SK-MEL-5 (cell line): ENCODE measurements at regions not wholly inside any gene's neighbourhood (a gene's known extent, or its start where the extent isn't known, plus 50 kb on each side); places are given as distances from the start of the nearest gene placed in this dataset.

ENCODE experiments used
- DNase-seq: peaks from one replicate; pipeline ENCODE4 v3.0.0-alpha.2; 2016; ENCODE audit warnings: low read depth, low spot score
- in situ Hi-C: cut with HindIII; loops from 2 replicates; pipeline ENCODE4 v1.10.0; 2016; ENCODE audit warnings: low sequenced_read_pairs, high pct_unique_total_duplicates, low pct_unique_long_range_greater_than_20kb

- in situ Hi-C loops: no loop called here
- DNase-seq: no peak
Observed at GRCh38 chr21:20611008-20611407, 387.2 kb upstream of the NCAM2 start.

GRCh38 chr21:20613654-20614053 lies 384.6 kb upstream of the NCAM2 start:
- DNase-seq: no peak
- in situ Hi-C loops: no loop called here

- in situ Hi-C loops: no loop called here
- DNase-seq: no peak
Observed at GRCh38 chr21:20617130-20617529, 381.1 kb upstream of the NCAM2 start.

GRCh38 chr21:20618878-20619277 lies 379.3 kb upstream of the NCAM2 start:
- in situ Hi-C loops: no loop called here
- DNase-seq: peak; percentile 13

- in situ Hi-C loops: no loop called here
- DNase-seq: no peak
Observed at GRCh38 chr21:20627594-20627993, 370.6 kb upstream of the NCAM2 start.

- in situ Hi-C loops: no loop called here
- no peak for DNase-seq
Observed at GRCh38 chr21:20631633-20632032, 366.6 kb upstream of the NCAM2 start.

GRCh38 chr21:20639026-20639425 lies 359.2 kb upstream of the NCAM2 start:
- in situ Hi-C loops: no loop called here
- DNase-seq: no peak

GRCh38 chr21:20641241-20641640 lies 357.0 kb upstream of the NCAM2 start:
- in situ Hi-C loops: no loop called here

GRCh38 chr21:20642681-20643080 lies 355.5 kb upstream of the NCAM2 start:
- in situ Hi-C loops: no loop called here
- no peak for DNase-seq

More at GRCh38 chr21:20641241-20641640, 357.0 kb upstream of the NCAM2 start:
- DNase-seq: no peak

GRCh38 chr21:20644552-20644951 lies 353.7 kb upstream of the NCAM2 start:
- no peak for DNase-seq
- in situ Hi-C loops: no loop called here

- in situ Hi-C loops: no loop called here
- DNase-seq: no peak
Observed at GRCh38 chr21:20645344-20645743, 352.9 kb upstream of the NCAM2 start.

GRCh38 chr21:20646431-20647165 lies 351.6 kb upstream of the NCAM2 start:
- in situ Hi-C loops: no loop called here

GRCh38 chr21:20647607-20648006 lies 350.6 kb upstream of the NCAM2 start:
- in situ Hi-C loops: no loop called here

More at GRCh38 chr21:20646431-20647165, 351.6 kb upstream of the NCAM2 start:
- no peak for DNase-seq

GRCh38 chr21:20649231-20649630 lies 349.0 kb upstream of the NCAM2 start:
- no peak for DNase-seq
- in situ Hi-C loops: no loop called here

More at GRCh38 chr21:20647607-20648006, 350.6 kb upstream of the NCAM2 start:
- no peak for DNase-seq

- in situ Hi-C loops: no loop called here
- no peak for DNase-seq
Observed at GRCh38 chr21:20652846-20653245, 345.4 kb upstream of the NCAM2 start.

- DNase-seq: no peak
- in situ Hi-C loops: no loop called here
Observed at GRCh38 chr21:20661246-20661645, 337.0 kb upstream of the NCAM2 start.

GRCh38 chr21:20661745-20662422 lies 336.3 kb upstream of the NCAM2 start:
- no peak for DNase-seq
- in situ Hi-C loops: no loop called here

- DNase-seq: no peak
- in situ Hi-C loops: no loop called here
Observed at GRCh38 chr21:20662514-20662913, 335.7 kb upstream of the NCAM2 start.

- in situ Hi-C loops: no loop called here
- DNase-seq: no peak
Observed at GRCh38 chr21:20667931-20668330, 330.3 kb upstream of the NCAM2 start.
